GM12872 (cell line): ENCODE measurements at regions not wholly inside any gene's neighbourhood (a gene's known extent, or its start where the extent isn't known, plus 50 kb on each side); places are given as distances from the start of the nearest gene placed in this dataset.

Source experiments
- TF ChIP-seq, protein P1 (sequence below): IDR thresholded peaks from 3 replicates; pipeline ENCODE4 v1.5.1; 2011; ENCODE audit warnings: low read depth, mild to moderate bottlenecking, low read length, moderate library complexity; ENCODE audit not compliant: insufficient read depth

DNA sequence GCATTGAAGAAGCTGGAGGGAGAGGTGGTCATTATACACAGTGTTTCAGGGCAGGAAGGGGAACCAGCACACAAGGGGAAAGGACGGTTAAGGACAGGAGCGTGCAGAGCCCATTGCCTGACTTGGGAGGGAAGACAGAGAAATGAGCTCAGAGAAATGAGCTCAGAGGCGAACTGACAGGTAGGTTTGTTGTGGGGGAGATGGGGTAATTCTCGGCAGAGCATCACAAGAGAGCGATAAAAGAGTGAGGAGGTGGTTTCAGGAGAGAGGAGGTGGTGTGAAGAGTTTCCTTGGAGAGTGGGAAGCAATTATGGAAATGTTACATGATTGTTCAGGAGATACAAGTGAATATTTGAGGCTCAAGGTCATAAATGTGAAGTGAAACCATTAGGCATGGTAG lies 61.0 kb downstream of the MRGPRX1 start:
- TF ChIP-seq, protein P1, sequence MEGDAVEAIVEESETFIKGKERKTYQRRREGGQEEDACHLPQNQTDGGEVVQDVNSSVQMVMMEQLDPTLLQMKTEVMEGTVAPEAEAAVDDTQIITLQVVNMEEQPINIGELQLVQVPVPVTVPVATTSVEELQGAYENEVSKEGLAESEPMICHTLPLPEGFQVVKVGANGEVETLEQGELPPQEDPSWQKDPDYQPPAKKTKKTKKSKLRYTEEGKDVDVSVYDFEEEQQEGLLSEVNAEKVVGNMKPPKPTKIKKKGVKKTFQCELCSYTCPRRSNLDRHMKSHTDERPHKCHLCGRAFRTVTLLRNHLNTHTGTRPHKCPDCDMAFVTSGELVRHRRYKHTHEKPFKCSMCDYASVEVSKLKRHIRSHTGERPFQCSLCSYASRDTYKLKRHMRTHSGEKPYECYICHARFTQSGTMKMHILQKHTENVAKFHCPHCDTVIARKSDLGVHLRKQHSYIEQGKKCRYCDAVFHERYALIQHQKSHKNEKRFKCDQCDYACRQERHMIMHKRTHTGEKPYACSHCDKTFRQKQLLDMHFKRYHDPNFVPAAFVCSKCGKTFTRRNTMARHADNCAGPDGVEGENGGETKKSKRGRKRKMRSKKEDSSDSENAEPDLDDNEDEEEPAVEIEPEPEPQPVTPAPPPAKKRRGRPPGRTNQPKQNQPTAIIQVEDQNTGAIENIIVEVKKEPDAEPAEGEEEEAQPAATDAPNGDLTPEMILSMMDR, result no peak

DNA sequence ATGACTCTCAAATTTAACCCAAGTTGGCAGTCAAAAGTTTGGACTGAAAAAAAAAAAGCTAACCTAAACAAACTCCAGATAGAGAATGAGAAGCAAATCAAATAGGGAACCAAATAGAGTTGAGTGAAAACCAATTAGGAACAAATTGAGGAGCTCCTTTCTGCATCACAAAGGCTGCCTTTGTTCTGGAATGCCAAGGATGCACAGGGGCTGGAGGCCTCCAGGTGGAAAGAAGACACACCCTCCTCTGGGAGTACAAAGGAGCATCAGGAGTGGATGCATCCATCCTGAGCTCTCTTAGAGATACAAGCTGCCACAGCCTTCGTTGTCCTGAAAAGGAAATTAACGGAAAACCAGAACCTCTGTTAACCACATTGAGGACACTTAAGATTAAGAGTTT lies 73.3 kb downstream of the MRGPRX1 start:
- TF ChIP-seq, protein P1, result no peak

DNA sequence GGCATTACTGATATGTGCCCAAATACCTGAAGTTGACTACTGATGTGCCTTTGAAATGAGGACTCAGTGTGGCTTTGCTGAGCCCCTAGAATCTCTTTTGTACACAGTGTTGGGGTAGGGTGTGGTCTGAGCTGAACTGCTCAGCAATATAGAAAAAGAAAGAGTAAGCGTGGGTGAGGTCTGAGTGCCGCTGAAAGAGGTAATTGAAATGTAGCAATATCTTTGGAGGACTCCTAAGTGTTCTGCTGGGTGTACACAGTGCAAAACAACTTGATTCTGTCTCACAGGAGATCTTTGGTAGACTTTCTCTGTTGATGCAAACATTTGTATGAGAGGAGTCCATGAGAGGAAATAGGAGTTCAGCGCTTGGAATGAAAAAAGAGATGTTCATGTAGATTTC lies 73.7 kb upstream of the PTPN5 start:
- TF ChIP-seq, protein P1, result no peak

DNA sequence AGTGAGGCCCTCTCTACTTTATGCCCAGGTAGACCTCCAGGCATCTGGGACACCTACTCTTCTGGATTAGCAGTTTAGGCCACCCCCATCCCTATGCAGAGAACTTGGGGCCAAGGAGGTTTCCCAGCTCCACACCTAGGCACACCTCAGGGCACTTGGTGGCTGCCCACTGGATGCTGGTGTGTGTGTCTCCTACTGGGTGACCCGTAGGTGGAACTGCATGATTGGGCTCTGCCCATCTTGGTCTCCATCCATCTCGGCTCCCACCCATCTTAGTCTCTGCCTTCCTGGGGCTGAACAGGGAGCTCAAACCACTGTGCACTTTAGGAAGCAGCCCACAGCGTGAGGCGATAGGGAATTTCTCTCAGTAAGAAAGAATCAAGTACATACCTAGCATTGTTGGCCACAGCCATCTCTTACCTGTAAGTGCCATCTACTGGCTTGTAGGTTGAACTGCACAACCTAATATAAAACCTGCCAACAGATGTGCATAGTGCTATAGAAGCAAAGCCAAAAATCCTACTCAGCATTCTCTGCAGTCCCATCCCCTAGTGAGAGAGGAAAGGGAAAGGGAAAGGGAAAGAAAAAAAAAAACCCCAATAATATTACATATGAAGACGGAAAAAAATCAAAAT lies 61.6 kb upstream of the PTPN5 start:
- TF ChIP-seq, protein P1, result peak; percentile 75

DNA sequence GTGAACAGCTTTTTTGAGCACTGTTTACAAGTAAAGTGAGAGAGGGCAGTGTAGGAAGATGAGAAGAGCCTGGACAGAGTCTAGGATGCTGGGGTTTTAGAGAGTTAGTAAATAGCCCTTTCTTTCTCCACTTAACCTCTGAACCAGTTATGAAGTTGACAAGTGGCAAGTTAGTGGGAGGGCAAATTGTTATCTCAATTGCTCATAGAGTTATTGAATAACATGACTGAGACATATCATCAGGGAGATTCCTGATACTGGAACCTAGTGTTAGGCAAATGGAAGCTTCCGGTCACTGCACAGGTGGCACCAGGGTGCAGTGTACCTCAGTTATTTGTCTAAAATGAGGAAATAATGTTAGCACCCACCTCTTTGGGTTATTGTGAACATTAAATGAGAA lies 57.8 kb upstream of the PTPN5 start:
- TF ChIP-seq, protein P1, result no peak

DNA sequence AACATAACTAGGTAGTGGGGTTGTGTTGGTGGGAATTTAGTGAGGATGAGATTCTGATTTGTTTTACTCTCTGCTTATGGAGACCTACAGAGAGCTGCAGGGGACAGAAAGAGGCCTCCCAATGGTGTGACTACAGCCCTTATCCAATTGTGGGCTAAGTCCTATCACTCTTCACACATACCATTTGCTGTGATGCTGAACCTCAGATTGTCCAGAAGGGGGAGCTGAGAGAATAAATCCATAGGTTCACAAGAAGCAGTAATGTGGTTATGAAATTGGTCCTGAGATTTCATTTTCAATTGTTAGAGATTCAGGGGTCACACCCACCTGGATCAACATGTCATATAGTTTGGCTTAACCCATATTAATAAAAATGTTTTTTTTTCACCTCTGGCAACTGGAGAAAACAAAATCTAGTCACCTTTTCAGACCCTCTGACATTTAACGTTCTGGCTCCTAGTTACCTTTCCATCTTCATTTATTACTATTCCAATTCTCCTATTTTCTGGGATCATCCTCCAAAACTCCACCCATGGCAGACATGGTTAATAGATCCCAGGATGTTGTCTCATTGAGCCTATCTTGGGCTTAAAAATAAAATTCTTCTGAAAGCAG lies 53.3 kb upstream of the PTPN5 start:
- TF ChIP-seq, protein P1, result peak; percentile 78
